Lower lobe of right lung (tissue), 2 donors: ENCODE measurements at regions not wholly inside any gene's neighbourhood (a gene's known extent, or its start where the extent isn't known, plus 50 kb on each side); places are given as distances from the start of the nearest gene placed in this dataset.

ENCODE experiments used
- ATAC-seq, 2 donors: fragments of 200-7000 bp; cut with Tn5 transposase; one replicate each; pipeline ENCODE4 v1.9.1; 2020 to 2022; ENCODE audit warnings: mild to moderate bottlenecking in 2 of 2, moderate library complexity in 2 of 2
- DNase-seq: peaks from one replicate; pipeline ENCODE4 v3.0.0-alpha.2; 2020
- H3K27ac ChIP-seq: fragments of 200-600 bp; one replicate; pipeline ENCODE4 v1.8.0; 2022
- H3K27me3 ChIP-seq: fragments of 200-600 bp; one replicate; pipeline ENCODE4 v1.8.0; 2022; ENCODE audit warnings: low read depth
- H3K36me3 ChIP-seq: fragments of 200-600 bp; one replicate; pipeline ENCODE4 v1.8.0; 2022; ENCODE audit warnings: mild to moderate bottlenecking
- H3K4me1 ChIP-seq: fragments of 200-600 bp; one replicate; pipeline ENCODE4 v1.8.0; 2022
- H3K4me3 ChIP-seq: fragments of 200-600 bp; one replicate; pipeline ENCODE4 v1.8.0; 2022; ENCODE audit warnings: mild to moderate bottlenecking
- H3K9me3 ChIP-seq: fragments of 200-600 bp; one replicate; pipeline ENCODE4 v1.8.0; 2022
- CTCF ChIP-seq: fragments of 200-600 bp; IDR thresholded peaks from one replicate; pipeline ENCODE4 v1.8.0; 2022; ENCODE audit warnings: antibody characterized with exemption, mild to moderate bottlenecking
- intact Hi-C: fragments of 100-400 bp; cut with DNase I; formaldehyde crosslinking; loops from one replicate; pipeline ENCODE4 v1.11.0; 2022
- donor health status: DM: no; HTN: yes; CAD: no; lungs with severe emphysema.

- no peaks in the 10 kb centered on the region for H3K36me3 ChIP-seq
- no peak overlapping the region for H3K27ac ChIP-seq
- no peaks in the 10 kb centered on the region for H3K4me1 ChIP-seq
- no peak for TF ChIP-seq CTCF
- no peaks in the 10 kb centered on the region for H3K27me3 ChIP-seq
- no peak for DNase-seq
- H3K9me3 ChIP-seq = no peaks in the 10 kb centered on the region
- no peak overlapping the region for H3K4me3 ChIP-seq
- intact Hi-C loops = no loop called here
- no peak for ATAC-seq
Observed at GRCh38 chr1:219362702-219363101, 189.0 kb downstream of the LYPLAL1 start.

DNA sequence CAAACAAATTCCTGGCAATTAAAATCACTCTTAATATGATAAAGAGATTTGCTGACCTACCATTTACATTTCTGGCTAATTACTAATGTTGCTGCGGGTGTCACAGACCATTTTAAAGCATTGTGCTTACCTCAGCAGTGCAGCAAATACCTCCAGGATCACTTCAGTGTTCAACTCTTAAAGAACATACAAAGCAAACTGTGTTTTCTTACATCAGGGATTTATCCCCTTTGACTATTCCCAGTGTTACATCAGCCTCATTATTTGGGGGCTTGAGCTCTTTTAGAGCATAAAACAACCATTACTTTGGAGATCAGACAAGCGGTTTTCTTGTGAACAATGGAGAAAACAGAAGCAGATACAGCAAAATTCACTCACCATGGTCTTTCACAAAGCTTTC is 185.4 kb downstream of the LYPLAL1 start:
- Histone ChIP-seq H3K27me3 (no peaks in the 10 kb centered on the region), H3K36me3 (no peaks in the 10 kb centered on the region), H3K4me1 (no peaks in the 10 kb centered on the region), H3K4me3 (no peak overlapping the region), H3K27ac (no peak overlapping the region), H3K9me3 (no peaks in the 10 kb centered on the region)
- ATAC-seq = no peak
- no peak for DNase-seq
- TF ChIP-seq CTCF = no peak
- intact Hi-C loops = no loop called here

GRCh38 chr1:219358080-219358479 is 184.4 kb downstream of the LYPLAL1 start:
- TF ChIP-seq CTCF = no peak
- intact Hi-C loops = no loop called here

GRCh38 chr1:219354962-219355361 is 181.3 kb downstream of the LYPLAL1 start:
- H3K27ac ChIP-seq = no peak overlapping the region
- DNase-seq (no peak), ATAC-seq (no peak)
- intact Hi-C loops = no loop called here
- no peak overlapping the region for H3K4me3 ChIP-seq
- H3K9me3 ChIP-seq = no peaks in the 10 kb centered on the region
- no peaks in the 10 kb centered on the region for H3K4me1 ChIP-seq
- TF ChIP-seq CTCF = no peak
- no peaks in the 10 kb centered on the region for H3K27me3 ChIP-seq
- H3K36me3 ChIP-seq = no peaks in the 10 kb centered on the region

More at GRCh38 chr1:219358080-219358479, 184.4 kb downstream of the LYPLAL1 start:
- ATAC-seq (no peak), DNase-seq (no peak)
- Histone ChIP-seq H3K9me3 (no peaks in the 10 kb centered on the region), H3K27ac (no peak overlapping the region), H3K27me3 (no peaks in the 10 kb centered on the region), H3K36me3 (no peaks in the 10 kb centered on the region), H3K4me1 (no peaks in the 10 kb centered on the region), H3K4me3 (no peak overlapping the region)

DNA sequence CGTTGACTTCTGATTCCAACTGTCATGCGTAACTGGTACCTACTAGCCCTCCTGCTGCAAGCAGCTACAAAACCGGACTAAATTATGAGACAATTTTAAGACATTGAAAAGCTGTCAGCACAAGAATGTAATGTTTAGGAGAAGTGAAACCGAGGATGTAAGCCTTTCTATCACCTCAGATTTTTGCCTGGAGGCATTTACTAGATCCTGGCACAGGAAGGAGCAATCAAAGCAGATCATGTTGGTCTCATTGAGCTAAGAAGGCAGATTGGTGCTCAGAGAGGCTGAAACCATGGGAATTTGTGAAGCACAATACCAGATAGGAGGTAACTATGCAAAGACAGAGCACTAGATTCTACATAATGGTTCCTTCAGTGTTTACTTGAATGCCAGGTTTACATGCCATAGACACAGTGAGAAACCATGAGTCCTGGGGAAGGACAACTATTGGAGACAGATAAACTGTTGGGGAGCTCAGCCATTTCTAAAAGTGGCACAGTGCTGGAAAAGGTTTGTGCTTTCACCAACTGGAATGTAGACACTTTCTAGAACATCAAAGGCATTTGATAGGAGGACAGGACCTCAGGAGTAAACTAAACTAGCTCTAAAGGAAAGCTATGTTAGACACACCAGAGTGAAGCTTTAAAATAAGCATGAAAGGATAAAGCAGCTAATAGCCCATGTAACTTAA is 179.4 kb downstream of the LYPLAL1 start:
- TF ChIP-seq CTCF = no peak
- Histone ChIP-seq H3K9me3 (no peaks in the 10 kb centered on the region), H3K36me3 (no peaks in the 10 kb centered on the region), H3K4me3 (no peak overlapping the region), H3K27ac (no peak overlapping the region), H3K27me3 (no peaks in the 10 kb centered on the region), H3K4me1 (peaks cover under 1% of the 10 kb centered on the region)
- intact Hi-C loops = no loop called here
- DNase-seq (no peak), ATAC-seq (no peak)
